ENCODE measurements at regions not wholly inside any gene's neighbourhood (a gene's known extent, or its start where the extent isn't known, plus 50 kb on each side); places are given as distances from the start of the nearest gene placed in this dataset.

DNA sequence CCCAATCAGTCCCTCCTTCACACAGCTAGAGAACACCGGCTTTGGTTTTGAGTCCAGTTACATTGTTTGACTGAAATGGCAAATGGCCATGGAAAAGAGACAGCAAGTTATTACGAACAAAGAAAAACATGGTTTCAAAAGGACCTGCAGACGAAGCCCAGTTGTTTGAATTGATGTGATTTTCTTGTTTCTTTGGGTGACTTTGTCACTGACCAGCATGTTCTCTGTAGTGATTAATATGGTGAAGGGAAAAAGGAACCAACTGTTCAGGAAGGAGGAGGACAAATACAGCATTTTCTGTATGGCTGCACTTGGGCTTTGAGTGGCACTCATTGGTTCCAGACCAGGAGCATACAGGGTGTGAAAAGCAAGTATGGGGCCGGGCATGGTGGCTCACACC is 217.4 kb upstream of the TPM1 start:
- DNase-seq (ENCODE audit: low spot score in 2 of 2): no peak
- intact Hi-C loops (cut with DNase I): no loop called here

DNA sequence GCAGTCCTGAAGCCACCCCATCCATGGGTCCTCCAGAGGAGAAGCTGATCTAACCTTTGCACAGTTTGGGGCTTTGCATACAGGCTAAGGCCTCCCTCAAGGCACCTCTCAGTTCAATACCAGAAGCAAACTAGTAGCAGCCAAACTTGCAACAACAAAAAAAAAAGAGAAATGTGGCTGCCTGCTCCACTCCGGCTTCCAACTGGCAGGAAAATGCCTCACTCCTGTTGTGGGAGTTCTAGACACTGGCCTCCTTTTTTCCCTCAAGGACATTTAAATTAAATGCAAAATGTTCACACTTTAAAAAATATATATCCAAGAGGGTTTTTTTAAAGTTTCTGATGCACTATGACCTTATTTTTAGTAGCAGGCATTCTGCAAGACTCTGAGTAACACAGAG is 216.0 kb upstream of the TPM1 start:
- H3K4me1 ChIP-seq: no peaks in the 10 kb centered on the region
- TF ChIP-seq, protein P1, sequence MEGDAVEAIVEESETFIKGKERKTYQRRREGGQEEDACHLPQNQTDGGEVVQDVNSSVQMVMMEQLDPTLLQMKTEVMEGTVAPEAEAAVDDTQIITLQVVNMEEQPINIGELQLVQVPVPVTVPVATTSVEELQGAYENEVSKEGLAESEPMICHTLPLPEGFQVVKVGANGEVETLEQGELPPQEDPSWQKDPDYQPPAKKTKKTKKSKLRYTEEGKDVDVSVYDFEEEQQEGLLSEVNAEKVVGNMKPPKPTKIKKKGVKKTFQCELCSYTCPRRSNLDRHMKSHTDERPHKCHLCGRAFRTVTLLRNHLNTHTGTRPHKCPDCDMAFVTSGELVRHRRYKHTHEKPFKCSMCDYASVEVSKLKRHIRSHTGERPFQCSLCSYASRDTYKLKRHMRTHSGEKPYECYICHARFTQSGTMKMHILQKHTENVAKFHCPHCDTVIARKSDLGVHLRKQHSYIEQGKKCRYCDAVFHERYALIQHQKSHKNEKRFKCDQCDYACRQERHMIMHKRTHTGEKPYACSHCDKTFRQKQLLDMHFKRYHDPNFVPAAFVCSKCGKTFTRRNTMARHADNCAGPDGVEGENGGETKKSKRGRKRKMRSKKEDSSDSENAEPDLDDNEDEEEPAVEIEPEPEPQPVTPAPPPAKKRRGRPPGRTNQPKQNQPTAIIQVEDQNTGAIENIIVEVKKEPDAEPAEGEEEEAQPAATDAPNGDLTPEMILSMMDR (IDR thresholded peaks at IDR 0.05): no peak
- no peak for DNase-seq (ENCODE audit: low spot score in 2 of 2)
- H3K4me3 ChIP-seq: no peak overlapping the region
- intact Hi-C loops (cut with DNase I): no loop called here
- no peaks in the 10 kb centered on the region for H3K9me3 ChIP-seq
- no peaks in the 10 kb centered on the region for H3K27me3 ChIP-seq
- H3K27ac ChIP-seq: no peak overlapping the region
- peaks cover 0 to 11% of the 10 kb centered on the region in 2 donors for H3K36me3 ChIP-seq

More for the DNA sequence above, 217.4 kb upstream of the TPM1 start:
- H3K4me1 ChIP-seq: no peaks in the 10 kb centered on the region
- H3K4me3 ChIP-seq: no peak overlapping the region
- H3K9me3 ChIP-seq: no peaks in the 10 kb centered on the region
- no peak overlapping the region for H3K27ac ChIP-seq
- no peaks in the 10 kb centered on the region for H3K27me3 ChIP-seq
- H3K36me3 ChIP-seq: peaks cover 5 to 25% of the 10 kb centered on the region in 2 donors
- TF ChIP-seq, protein P1 (IDR thresholded peaks at IDR 0.05): no peak

DNA sequence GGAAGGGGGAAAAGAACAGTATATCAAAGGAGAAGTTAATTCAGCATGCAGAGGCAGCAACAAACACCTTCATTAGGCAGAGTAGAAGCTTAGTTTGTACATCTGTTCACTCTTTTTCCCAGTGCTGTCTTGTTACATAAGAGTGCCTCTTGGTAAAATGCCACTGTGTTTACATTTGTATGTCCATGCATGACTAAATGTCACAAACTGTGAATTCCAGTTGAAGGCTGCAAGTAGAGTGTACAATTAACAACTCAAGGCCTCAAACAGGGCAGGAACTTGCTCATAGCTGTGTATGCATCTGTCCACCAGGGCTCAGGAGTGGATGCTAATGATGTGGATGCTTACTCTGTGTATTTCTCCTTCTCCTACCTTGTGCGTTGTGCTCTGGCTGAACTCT is 214.2 kb upstream of the TPM1 start:
- TF ChIP-seq, protein P1 (IDR thresholded peaks at IDR 0.05): no peak
- Histone ChIP-seq H3K36me3 (peaks cover 1 to 7% of the 10 kb centered on the region in 2 donors), H3K4me3 (no peak overlapping the region), H3K27me3 (no peaks in the 10 kb centered on the region), H3K27ac (no peak overlapping the region), H3K9me3 (no peaks in the 10 kb centered on the region), H3K4me1 (no peaks in the 10 kb centered on the region)
- DNase-seq (ENCODE audit: low spot score in 2 of 2): no peak
- intact Hi-C loops (cut with DNase I): no loop called here

DNA sequence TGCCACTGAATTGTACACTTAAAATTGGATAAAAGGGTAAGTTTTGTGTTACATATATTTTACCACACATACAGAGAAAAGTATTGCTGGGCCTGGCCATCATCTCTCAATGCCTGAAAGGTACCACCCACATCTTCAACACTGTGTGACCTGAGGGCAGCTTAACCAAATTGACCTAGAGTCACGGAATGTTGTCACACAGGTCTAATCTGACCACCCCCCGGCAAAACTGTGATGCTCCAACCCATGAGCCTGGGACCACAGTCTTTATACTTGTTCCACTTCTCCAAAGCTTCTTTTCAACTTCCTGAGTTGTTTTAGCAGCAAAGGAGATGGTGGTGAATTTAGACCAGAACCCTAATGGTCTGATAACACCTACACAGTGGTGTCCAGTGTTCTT is 210.3 kb upstream of the TPM1 start:
- intact Hi-C loops (cut with DNase I): no loop called here
- H3K36me3 ChIP-seq: peaks cover 37 to 42% of the 10 kb centered on the region in 2 donors
- TF ChIP-seq, protein P1 (IDR thresholded peaks at IDR 0.05): no peak

DNA sequence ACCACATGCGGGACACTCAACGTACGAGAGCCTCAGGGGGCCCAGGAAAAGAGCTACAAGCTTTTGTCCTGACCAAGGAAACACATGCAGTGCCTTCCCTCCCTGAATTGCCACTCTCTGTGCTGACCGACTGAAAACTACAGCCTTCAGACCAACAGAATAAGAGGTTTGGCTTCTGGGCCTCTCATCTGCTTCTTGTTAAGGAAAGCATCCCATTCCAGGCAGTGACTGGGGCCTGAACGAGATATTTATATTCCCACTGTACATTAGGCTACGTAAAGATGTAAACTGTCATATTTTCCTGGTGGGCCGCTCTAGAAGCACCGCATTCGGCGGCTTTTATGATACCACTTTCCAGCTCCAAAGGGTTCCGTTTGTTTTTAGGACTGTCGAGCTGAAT is 208.9 kb upstream of the TPM1 start:
- H3K9me3 ChIP-seq: no peaks in the 10 kb centered on the region
- H3K27me3 ChIP-seq: no peaks in the 10 kb centered on the region
- H3K36me3 ChIP-seq: peaks cover 49 to 50% of the 10 kb centered on the region in 2 donors
- no peaks in the 10 kb centered on the region for H3K4me1 ChIP-seq
- intact Hi-C loops (cut with DNase I): no loop called here
- H3K4me3 ChIP-seq: no peak overlapping the region
- TF ChIP-seq, protein P1 (IDR thresholded peaks at IDR 0.05): no peak
- no peak overlapping the region for H3K27ac ChIP-seq
- DNase-seq (ENCODE audit: low spot score in 2 of 2): no peak

More for the DNA sequence above, 210.3 kb upstream of the TPM1 start:
- Histone ChIP-seq H3K9me3 (no peaks in the 10 kb centered on the region), H3K27ac (no peak overlapping the region), H3K4me3 (no peak overlapping the region), H3K4me1 (no peaks in the 10 kb centered on the region), H3K27me3 (no peaks in the 10 kb centered on the region)
- DNase-seq (ENCODE audit: low spot score in 2 of 2): no peak

DNA sequence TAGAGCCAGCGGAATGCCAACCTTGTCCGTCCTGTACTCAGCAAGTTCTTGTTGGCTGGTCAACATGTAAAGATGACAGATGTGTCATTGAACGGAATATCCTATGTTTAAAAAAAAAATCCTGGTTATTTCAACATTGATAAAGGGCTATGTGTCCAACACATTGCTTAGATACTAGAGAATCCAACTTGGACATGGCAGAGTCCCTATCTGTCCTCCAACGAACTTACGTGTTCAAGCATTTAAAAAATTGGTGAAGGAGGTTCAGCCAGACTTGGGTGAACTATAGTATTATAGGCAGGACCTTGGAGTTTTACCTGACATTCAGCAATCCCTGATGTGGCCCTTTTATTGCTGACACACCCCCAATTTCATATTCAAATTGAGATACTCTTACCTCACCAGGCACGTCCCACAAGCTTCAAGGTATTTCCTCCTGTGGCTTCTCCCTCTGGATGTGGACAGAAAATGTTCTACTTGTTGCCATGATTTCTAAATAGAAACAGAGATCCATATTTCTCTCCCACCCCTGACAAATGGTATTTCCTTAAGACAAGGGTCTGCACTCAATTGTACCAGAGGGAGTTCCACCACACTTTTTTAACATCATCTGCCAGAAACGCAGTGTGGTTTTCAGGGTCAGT is 207.7 kb upstream of the TPM1 start:
- no peak overlapping the region for H3K27ac ChIP-seq
- intact Hi-C loops (cut with DNase I): no loop called here
- peaks cover 61% of the 10 kb centered on the region in 2 donors for H3K36me3 ChIP-seq
- TF ChIP-seq, protein P1 (IDR thresholded peaks at IDR 0.05): no peak
- no peak for DNase-seq (ENCODE audit: low spot score in 2 of 2)
- no peaks in the 10 kb centered on the region for H3K27me3 ChIP-seq
- H3K4me3 ChIP-seq: no peak overlapping the region
- H3K4me1 ChIP-seq: no peaks in the 10 kb centered on the region
- H3K9me3 ChIP-seq: no peaks in the 10 kb centered on the region

All from ascending aorta (tissue), 2 donors.